Fibroblast of skin of abdomen (primary cell): ENCODE measurements at regions not wholly inside any gene's neighbourhood (a gene's known extent, or its start where the extent isn't known, plus 50 kb on each side); places are given as distances from the start of the nearest gene placed in this dataset.
A peak's percentile ranks its signal among the peaks of the same experiment; 100 is the strongest.
"Not testable (repeated sequence)": the region's sequence is repeated elsewhere in the genome, so short reads cannot be mapped to it uniquely, and the experiment has no call there.

Source experiments
- DNase-seq: peaks from one replicate; pipeline ENCODE4 v3.0.0-alpha.2; 2013

GRCh38 chr13:82522872-82523271 lies 1359.4 kb downstream of the SLITRK1 start:
- DNase-seq = no peak

GRCh38 chr13:82506805-82507414 lies 1375.4 kb downstream of the SLITRK1 start:
- DNase-seq = no peak

- DNase-seq = no peak
Measured at GRCh38 chr13:82501834-82502233, 1380.4 kb downstream of the SLITRK1 start.

- DNase-seq = no peak
Measured at GRCh38 chr13:82480415-82480814, 1401.9 kb downstream of the SLITRK1 start.

GRCh38 chr13:82477436-82477835 lies 1404.8 kb downstream of the SLITRK1 start:
- DNase-seq = no peak

- no peak for DNase-seq
Measured at GRCh38 chr13:82467626-82468025, 1414.6 kb downstream of the SLITRK1 start.

GRCh38 chr13:82459575-82459974 lies 1422.7 kb downstream of the SLITRK1 start:
- not testable (repeated sequence) for DNase-seq

GRCh38 chr13:82458169-82458568 lies 1424.1 kb downstream of the SLITRK1 start:
- DNase-seq = no peak

GRCh38 chr13:82457548-82457947 lies 1424.7 kb downstream of the SLITRK1 start:
- not testable (repeated sequence) for DNase-seq

GRCh38 chr13:82447416-82448077 lies 1434.7 kb downstream of the SLITRK1 start:
- no peak for DNase-seq

- no peak for DNase-seq
Measured at GRCh38 chr13:82439159-82439904, 1442.9 kb downstream of the SLITRK1 start.

- no peak for DNase-seq
Measured at GRCh38 chr13:82438320-82438719, 1444.0 kb downstream of the SLITRK1 start.

GRCh38 chr13:82436099-82436585 lies 1446.1 kb downstream of the SLITRK1 start:
- no peak for DNase-seq

GRCh38 chr13:82432949-82433348 lies 1449.3 kb downstream of the SLITRK1 start:
- DNase-seq = no peak

GRCh38 chr13:82412749-82413148 lies 1469.5 kb downstream of the SLITRK1 start:
- no peak for DNase-seq

- DNase-seq = no peak
Measured at GRCh38 chr13:82407321-82407720, 1475.0 kb downstream of the SLITRK1 start.

GRCh38 chr13:82374719-82375118 lies 1507.6 kb downstream of the SLITRK1 start:
- DNase-seq = no peak

- DNase-seq = peak; percentile 18
Measured at GRCh38 chr13:82370316-82370715, 1512.0 kb downstream of the SLITRK1 start.

- no peak for DNase-seq
Measured at GRCh38 chr13:82364525-82364924, 1517.7 kb downstream of the SLITRK1 start.

- DNase-seq = peak; percentile 8
Measured at GRCh38 chr13:82358284-82358683, 1524.0 kb downstream of the SLITRK1 start.

- DNase-seq = peak; percentile 4
Measured at GRCh38 chr13:82356667-82357410, 1525.4 kb downstream of the SLITRK1 start.

GRCh38 chr13:82344867-82345266 lies 1537.4 kb downstream of the SLITRK1 start:
- DNase-seq = no peak

- no peak for DNase-seq
Measured at GRCh38 chr13:82341116-82341515, 1541.2 kb downstream of the SLITRK1 start.
